ENCODE measurements at regions not wholly inside any gene's neighbourhood (a gene's known extent, or its start where the extent isn't known, plus 50 kb on each side); places are given as distances from the start of the nearest gene placed in this dataset.

DNA sequence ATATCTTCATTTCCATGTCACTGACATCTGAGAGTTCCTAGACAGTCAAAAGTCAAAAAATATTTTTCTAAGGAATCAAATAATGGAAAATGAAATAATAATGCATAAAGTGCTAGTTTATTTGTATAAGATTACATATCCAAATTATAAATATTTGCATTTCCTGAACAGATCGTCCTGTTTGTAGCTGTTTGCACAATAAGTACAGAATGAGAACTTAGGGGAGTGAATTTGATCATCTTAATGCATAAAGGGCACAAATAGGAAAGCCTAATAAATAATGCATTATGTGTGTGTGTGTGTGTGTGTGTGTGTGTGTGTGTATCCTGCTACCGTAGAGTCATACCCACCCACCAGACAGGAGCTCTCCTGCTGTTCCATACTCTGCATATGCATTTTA lies 521.0 kb upstream of the EPHA7 start:
- Histone ChIP-seq H3K27me3 (ENCODE audit: insufficient read depth, low read length) (no peaks in the 10 kb centered on the region), H3K36me3 (ENCODE audit: control insufficient read depth in 1 of 2, insufficient read depth in 2 of 2, low read length in 2 of 2) (no peaks in the 10 kb centered on the region), H3K27ac (ENCODE audit: low read depth, low read length) (no peak overlapping the region), H3K4me3 (replicated peaks in 1 of 2; ENCODE audit: low read depth in 1 of 2, low read length in 2 of 2) (no peak overlapping the region), H2AFZ (ENCODE audit: low read depth, low read length, poor library complexity, severe bottlenecking) (no peak overlapping the region), H3K9me3 (ENCODE audit: control insufficient read depth in 1 of 2, insufficient read depth in 1 of 2, low read depth in 1 of 2, low read length in 2 of 2) (no peaks in the 10 kb centered on the region; a peak in 1 of 4 replicates), H3K4me1 (ENCODE audit: control insufficient read depth in 1 of 2, insufficient read depth in 2 of 2, low read length in 2 of 2) (no peaks in the 10 kb centered on the region), H3K4me2 (ENCODE audit: low read length) (no peak overlapping the region), H3K79me2 (ENCODE audit: insufficient read depth, low read length) (no peaks in the 10 kb centered on the region), H3K9ac (ENCODE audit: low read length) (no peak overlapping the region), H4K20me1 (ENCODE audit: insufficient read depth) (no peaks in the 10 kb centered on the region), H3K9me2 (ENCODE audit: insufficient read depth) (no peaks in the 10 kb centered on the region)
- ChIA-PET RAD21 (ENCODE audit: low non-redundant PET in 1 of 2, low total read pairs in 2 of 2, uncharacterized antibody in 2 of 2, unreplicated experiment in 2 of 2) (no interaction called here), POLR2A (no interaction called here), CTCF (no interaction called here)
- BruUV-seq (replicated peaks): no TSS peak
- DNase-seq (ENCODE audit: low read depth, low spot score) (no peak), ATAC-seq (no peak)
- TF ChIP-seq, protein P1, sequence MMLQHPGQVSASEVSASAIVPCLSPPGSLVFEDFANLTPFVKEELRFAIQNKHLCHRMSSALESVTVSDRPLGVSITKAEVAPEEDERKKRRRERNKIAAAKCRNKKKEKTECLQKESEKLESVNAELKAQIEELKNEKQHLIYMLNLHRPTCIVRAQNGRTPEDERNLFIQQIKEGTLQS (IDR thresholded peaks at IDR 0.05): no peak
- TF ChIP-seq, protein P2, sequence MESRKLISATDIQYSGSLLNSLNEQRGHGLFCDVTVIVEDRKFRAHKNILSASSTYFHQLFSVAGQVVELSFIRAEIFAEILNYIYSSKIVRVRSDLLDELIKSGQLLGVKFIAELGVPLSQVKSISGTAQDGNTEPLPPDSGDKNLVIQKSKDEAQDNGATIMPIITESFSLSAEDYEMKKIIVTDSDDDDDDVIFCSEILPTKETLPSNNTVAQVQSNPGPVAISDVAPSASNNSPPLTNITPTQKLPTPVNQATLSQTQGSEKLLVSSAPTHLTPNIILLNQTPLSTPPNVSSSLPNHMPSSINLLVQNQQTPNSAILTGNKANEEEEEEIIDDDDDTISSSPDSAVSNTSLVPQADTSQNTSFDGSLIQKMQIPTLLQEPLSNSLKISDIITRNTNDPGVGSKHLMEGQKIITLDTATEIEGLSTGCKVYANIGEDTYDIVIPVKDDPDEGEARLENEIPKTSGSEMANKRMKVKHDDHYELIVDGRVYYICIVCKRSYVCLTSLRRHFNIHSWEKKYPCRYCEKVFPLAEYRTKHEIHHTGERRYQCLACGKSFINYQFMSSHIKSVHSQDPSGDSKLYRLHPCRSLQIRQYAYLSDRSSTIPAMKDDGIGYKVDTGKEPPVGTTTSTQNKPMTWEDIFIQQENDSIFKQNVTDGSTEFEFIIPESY (IDR thresholded peaks at IDR 0.05; ENCODE audit: extremely low read depth, insufficient replicate concordance, low read length): no peak
- no peak for TF ChIP-seq SRF (IDR thresholded peaks at IDR 0.05; ENCODE audit: low read depth)
- no peak for TF ChIP-seq EZH2 (IDR thresholded peaks at IDR 0.05)
- no peak for TF ChIP-seq JUND (IDR thresholded peaks at IDR 0.05)
- TF ChIP-seq SP1 (IDR thresholded peaks at IDR 0.05; ENCODE audit: low read depth): no peak
- TF ChIP-seq, protein P3, sequence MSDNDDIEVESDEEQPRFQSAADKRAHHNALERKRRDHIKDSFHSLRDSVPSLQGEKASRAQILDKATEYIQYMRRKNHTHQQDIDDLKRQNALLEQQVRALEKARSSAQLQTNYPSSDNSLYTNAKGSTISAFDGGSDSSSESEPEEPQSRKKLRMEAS (IDR thresholded peaks at IDR 0.05): no peak
- no peak for TF ChIP-seq EZH2phosphoT487 (IDR thresholded peaks at IDR 0.05; ENCODE audit: borderline replicate concordance)
- TF ChIP-seq, protein P4, sequence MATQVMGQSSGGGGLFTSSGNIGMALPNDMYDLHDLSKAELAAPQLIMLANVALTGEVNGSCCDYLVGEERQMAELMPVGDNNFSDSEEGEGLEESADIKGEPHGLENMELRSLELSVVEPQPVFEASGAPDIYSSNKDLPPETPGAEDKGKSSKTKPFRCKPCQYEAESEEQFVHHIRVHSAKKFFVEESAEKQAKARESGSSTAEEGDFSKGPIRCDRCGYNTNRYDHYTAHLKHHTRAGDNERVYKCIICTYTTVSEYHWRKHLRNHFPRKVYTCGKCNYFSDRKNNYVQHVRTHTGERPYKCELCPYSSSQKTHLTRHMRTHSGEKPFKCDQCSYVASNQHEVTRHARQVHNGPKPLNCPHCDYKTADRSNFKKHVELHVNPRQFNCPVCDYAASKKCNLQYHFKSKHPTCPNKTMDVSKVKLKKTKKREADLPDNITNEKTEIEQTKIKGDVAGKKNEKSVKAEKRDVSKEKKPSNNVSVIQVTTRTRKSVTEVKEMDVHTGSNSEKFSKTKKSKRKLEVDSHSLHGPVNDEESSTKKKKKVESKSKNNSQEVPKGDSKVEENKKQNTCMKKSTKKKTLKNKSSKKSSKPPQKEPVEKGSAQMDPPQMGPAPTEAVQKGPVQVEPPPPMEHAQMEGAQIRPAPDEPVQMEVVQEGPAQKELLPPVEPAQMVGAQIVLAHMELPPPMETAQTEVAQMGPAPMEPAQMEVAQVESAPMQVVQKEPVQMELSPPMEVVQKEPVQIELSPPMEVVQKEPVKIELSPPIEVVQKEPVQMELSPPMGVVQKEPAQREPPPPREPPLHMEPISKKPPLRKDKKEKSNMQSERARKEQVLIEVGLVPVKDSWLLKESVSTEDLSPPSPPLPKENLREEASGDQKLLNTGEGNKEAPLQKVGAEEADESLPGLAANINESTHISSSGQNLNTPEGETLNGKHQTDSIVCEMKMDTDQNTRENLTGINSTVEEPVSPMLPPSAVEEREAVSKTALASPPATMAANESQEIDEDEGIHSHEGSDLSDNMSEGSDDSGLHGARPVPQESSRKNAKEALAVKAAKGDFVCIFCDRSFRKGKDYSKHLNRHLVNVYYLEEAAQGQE (IDR thresholded peaks at IDR 0.05; ENCODE audit: low read depth): no peak
- no peak for TF ChIP-seq POLR2A (IDR thresholded peaks at IDR 0.05; ENCODE audit: borderline replicate concordance, extremely low read depth, insufficient read depth, insufficient read length)
- TF ChIP-seq RAD21 (IDR thresholded peaks at IDR 0.05; ENCODE audit: low read depth): no peak
- no peak for TF ChIP-seq ZFX (IDR thresholded peaks at IDR 0.05)
- intact Hi-C loops (cut with micrococcal nuclease): no loop called here

Measured in HCT116 (cell line).